GM19455 (cell line): ENCODE measurements at regions not wholly inside any gene's neighbourhood (a gene's known extent, or its start where the extent isn't known, plus 50 kb on each side); places are given as distances from the start of the nearest gene placed in this dataset.
"Not testable (repeated sequence)": the region's sequence is repeated elsewhere in the genome, so short reads cannot be mapped to it uniquely, and the experiment has no call there.

ENCODE experiments used
- ATAC-seq: cut with Tn5 transposase; IDR thresholded peaks from one replicate; pipeline ENCODE4 v1.9.1; 2021; ENCODE audit not compliant: unreplicated experiment

DNA sequence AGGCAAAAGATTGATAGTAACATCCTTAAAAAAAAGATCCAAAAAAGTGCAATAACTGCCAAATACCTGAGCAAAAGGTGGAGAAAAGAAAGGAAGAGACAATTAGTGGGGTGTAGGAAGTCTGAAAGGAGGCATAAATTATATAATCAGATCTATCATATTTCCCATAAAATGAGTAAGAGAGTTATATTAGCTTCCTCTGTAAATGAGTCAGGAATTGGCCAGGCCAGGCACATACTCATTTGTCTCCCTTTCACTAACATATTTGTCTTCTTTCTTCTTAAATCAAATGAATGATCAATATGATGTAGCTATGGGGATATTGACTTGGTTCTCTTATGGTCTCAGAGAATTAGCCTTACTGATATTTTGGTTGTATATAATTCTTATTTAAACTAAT lies 292.3 kb upstream of the CADM2 start:
- ATAC-seq = no peak

DNA sequence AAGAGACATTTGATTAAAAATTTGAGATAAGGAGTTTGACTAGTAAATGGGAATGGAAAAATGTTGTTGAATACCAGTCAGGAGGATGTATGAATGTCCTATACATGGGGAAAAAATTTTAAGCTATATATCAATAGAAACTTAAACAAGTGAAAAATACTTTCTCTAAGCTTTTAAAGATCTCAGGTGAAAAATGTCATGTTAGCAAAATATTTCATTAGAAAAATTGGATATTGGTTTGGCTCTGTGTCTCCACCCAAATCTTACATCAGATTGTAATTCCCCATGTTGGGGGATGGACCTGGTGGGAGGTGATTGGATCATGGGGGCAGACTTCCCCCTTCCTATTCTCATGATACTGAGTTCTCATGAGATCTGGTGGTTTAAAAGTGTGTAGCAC lies 279.6 kb upstream of the CADM2 start:
- ATAC-seq = no peak

DNA sequence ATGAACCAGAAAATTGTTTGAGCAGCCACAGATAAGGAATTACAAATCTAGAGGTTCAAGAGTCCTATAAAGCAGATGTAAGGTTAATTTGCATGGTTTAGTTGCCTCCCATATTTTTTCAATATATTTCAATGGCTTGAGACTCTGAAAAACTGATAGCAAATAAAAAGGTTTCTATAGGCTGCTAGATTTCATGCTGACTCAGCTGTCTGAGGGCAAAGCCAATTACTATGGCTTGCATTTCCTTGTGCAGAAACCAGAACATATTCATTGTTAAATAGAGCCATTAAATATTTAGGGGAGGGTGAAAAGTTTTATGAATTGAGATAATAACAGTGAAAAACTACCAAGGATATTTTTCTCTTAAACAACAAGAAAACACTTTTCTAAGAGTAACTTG lies 278.1 kb upstream of the CADM2 start:
- no peak for ATAC-seq

DNA sequence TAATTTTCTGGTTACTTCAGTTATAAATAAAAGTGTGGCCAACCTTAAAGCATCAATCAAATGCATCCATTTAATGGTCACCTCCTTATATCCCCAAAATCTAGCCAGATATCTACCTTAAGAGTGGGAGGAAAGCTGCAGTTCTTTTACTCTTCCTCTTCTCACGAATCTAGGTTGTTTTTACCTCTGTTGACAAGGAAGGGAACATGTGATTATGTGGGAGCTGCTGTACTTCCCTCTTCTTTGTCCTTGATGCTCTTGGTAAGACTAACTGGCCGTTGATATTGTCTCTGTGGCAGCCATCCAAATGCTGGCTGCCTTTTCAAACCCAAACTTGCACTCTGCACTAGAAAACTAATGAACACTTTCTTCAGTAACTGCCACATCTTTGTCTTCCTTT lies 275.3 kb upstream of the CADM2 start:
- no peak for ATAC-seq

DNA sequence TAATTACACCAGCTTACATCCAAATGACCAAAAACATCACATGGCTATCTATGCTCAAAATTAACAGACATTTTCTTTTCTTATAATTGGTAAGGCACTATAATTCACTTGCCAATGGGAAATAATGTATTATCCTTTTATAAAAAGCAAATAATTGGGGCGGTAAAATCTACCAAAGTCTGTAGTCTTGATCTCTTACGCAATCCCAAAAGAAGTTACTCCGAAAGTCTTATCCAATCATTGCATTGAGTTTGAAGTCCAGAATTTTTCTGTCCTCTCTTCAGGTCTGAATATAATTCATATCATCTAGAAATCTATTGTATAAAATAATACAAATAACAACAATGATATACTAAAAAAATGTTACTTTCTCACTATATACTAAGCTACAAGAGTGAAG lies 273.3 kb upstream of the CADM2 start:
- ATAC-seq = no peak

DNA sequence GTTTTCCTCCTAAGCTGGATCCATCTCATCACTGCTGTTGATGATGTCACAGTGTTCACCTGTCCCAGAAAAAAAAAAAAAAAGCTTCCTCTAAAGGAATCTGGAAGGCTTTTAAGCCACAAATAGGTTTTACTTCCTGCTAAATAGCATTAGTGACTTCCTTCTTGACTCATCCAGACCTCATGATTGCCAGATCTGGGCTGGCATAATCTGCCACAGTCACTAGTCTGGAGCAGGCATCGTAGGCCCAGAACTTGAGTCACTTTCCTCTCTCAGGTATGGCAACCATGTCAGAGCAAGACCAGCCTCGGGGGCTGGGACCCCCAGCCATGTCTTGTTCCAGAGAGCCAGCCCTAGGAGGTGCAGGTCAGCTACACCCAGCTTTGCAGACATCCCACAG lies 266.5 kb upstream of the CADM2 start:
- ATAC-seq = no peak

DNA sequence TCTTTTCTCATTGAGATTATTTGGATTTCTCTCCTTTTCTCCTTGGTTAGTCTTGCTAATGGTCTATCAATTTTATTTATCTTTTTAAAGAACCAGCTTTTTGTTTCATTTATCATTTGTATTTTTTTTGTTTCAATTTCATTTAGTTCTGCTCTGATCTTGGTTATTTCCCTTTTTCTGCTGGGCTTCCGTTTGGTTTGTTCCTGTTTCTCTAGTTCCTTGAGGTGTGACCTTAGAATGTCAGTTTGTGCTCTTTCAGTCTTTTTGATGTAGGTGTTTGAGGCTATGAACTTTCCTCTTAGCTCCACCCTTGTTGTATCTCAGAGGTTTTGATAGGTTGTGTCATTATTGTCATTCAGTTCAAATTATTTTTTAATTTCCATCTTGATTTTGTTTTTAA lies 248.5 kb upstream of the CADM2 start:
- ATAC-seq = not testable (repeated sequence)

DNA sequence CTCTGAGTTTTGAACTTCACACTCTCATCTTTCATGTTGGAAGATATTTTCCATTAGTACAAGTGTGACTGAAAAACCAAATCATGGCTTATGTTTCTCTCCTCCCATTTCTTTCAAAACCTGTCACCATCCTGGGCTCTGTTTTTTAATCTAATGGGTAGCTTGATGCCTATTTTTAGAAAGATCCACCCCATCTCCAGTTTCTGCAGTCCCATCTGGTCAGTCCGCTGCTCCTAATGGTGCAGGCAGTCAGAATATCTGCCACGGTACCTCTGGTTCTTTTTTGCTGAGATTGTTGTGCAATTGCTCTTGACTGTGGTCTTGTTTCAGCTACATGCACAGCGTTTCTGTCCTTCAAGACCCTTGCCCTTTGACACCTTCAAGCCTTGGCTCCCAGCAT lies 240.9 kb upstream of the CADM2 start:
- no peak for ATAC-seq

DNA sequence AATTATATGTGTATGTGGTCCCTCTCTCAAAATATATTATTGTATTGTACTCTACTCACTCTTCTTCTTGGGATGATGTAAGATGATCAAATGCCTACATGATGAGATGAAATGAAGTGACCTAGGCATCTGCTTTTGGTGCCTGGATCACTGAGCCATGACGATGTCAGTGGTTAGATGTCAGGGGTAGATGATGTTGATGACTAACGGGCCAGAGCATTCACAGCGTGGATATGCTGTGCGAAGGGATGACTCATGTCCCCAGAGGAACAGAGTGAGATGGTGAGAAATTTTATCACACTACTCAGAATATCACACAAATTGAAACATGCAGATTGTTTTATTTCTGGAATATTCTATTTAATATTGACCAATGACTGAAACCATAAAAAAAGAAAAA lies 233.9 kb upstream of the CADM2 start:
- no peak for ATAC-seq

DNA sequence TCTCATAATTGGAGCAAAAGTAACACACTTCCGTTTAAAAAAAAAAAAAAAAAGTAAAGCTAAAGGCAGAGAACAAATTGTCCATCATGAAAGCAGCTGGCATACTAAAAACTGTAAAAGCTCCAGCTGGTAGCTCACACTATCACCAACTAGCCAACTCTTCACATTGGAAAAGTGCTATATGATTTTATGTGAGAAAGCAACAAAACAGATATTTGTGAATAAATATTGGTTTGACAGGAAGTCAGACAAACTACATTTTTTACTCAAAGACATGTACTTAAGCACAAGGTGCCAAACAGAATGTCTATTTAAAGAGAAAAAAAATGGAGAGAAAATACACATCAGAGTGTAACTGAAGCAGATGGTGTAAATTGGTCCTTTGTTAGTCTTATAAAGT lies 231.2 kb upstream of the CADM2 start:
- no peak for ATAC-seq

DNA sequence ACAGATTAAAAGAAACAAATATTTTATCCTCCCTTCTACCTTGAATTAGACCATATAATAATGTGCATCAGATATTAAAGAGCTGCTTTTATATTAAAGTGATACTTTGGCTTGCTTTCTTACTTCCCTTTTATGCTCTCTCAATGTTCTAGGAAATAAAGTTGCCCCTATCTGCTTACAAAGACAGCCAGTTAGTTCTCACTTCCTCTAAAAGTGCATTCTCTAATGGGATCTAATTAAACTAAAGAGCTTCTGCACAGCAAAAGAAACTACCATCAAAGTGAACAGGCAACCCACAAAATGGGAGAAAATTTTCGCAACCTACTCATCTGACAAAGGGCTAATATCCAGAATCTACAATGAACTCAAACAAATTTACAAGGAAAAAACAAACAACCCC lies 224.1 kb upstream of the CADM2 start:
- ATAC-seq = not testable (repeated sequence)

DNA sequence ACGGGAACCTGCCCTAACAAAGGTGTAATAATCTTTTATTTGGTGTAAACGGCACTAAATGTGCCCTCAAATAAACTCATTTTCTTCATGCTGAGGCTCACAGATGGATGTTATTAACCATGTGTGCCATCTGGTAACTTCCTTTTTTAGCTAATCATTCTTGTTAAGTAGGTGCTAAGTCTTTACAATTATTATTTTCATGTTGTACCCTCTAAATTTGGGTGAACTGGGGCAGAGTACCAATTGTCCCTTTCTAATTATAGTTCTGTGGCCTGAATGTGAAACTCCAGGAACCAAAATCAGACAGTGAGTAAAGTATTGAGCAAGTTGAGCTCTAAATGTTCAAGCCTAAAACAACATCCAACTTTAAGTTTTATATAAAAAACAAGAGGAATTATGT lies 220.7 kb upstream of the CADM2 start:
- no peak for ATAC-seq

DNA sequence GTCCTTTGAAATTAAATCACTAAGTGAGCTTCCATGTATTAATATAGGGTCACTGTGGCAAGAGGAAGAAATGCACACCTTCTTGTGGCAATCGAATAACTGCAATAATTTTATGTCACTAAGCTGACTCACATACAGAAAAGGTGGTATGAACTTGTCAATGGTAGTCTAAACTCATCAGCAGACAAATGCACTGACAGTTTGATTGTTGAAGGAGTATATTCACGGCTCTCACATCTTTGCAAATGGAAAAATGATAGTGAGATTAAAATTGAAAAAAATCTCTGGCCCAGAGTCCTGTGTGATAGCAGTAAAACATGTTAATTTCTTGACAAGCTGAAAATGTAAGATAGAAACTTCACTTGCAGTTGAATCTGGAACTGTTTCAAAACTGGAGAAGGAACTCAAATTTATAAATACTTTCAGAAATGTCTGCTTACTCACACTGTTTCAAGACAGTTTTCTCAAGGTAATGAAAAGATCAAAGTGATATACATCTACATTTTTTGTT lies 215.8 kb upstream of the CADM2 start:
- no peak for ATAC-seq

DNA sequence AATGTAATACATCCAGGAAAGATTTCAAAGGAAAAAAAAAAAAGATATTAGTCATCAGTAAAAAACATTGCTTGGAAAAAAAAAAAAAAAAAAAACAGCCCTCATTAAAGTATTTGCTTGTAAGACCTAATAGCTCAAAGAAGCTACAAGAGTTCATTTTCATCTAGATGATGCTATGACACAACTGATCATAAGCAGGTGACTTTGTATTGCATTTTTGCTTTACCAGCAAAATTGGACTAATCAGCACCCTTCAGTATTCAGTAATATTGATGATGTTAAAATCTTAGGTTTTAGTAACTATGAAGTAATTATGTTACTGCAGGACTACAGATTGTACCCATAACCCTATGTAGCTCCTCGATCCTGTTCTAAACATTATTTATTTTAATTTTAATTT lies 214.7 kb upstream of the CADM2 start:
- ATAC-seq = no peak

DNA sequence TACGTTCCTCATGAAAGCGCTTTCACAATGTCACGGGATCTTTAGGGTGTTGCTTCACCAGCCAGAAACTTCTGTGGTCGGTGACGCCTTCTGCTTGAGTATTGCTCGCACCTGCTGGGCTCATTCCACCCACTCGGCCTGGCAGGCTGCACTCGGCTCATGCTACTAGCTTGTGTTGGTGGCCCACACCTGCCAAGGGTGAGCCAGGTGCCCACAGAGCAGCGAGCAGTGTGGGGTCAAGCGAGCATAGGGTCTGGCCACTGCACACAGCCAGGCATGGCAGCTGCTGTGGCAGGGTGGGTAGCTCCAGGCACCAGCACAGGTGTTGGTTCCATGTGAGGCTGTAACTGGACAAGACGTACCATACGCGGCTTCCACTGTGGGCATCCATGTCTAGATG lies 202.9 kb upstream of the CADM2 start:
- no peak for ATAC-seq

DNA sequence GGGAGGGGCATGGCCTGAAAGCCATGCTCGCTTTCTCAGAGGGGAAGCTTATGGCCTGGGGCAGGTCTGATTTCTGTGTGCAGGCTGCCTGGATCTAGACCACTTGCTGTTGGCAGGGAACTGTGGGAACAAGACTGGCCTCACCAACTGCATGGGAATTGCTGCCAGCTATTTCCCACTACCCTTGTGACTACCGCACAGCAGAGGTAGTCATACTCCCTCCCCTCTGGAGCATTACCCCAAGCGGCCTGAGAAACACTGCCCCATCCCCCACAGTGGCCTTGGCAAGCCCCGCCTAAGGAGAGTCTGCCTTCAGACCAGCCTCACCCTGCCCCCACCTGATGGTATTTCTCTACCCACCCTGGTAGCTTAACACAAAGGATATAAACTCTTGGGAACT lies 199.4 kb upstream of the CADM2 start:
- no peak for ATAC-seq

DNA sequence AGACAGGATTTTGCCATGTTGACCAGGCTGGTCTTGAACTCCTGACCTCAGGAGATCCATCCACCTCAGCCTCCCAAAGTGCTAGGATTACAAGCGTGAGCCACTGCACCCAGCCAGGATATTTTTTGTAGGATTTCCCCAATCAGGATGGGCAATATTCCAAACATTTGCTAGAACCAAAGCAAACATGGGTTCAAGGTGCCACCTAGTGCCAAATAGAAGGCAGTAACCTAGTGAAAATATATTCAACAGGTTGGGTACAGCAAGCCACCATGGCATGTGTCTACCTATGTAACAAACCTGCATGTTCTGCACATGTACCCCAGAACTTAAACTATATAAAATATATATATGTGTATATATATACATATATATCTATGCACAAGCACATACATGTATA lies 185.9 kb upstream of the CADM2 start:
- no peak for ATAC-seq

DNA sequence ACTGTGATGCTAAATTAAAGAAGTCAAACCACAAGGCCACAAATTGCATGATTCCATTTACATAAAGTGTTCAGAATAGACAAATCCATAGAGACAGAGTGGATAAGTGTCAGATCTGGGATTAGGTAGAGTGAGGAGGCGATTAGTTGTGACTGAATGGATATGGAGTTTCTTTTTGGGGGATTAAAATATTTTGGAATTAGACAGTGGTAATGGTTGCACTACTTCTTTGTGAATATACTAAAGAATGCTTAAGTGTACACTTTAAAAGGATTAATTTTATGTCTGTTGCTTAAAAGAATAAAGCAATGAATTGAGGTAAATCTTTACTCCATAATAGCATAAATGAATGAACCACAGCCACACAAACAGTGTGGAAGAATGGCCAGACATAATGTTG lies 175.5 kb upstream of the CADM2 start:
- no peak for ATAC-seq

DNA sequence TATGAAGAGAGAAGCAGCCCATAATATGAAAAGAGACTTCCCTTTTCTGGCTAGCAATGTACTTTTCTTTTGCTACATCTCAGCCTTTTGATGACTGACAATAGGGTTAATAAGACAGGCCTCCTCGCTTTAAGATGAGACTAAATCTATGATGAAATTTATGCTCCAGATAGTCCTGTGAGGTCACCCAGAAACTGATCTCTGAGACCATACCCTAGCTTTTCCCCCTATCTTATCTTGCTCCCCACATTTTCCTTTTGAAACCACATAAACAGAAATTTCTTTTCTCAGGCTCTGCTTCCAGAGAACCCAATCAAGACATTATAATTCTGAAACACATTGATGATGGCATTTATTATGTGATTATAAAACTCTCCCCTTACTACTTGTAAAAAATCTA lies 168.8 kb upstream of the CADM2 start:
- no peak for ATAC-seq

DNA sequence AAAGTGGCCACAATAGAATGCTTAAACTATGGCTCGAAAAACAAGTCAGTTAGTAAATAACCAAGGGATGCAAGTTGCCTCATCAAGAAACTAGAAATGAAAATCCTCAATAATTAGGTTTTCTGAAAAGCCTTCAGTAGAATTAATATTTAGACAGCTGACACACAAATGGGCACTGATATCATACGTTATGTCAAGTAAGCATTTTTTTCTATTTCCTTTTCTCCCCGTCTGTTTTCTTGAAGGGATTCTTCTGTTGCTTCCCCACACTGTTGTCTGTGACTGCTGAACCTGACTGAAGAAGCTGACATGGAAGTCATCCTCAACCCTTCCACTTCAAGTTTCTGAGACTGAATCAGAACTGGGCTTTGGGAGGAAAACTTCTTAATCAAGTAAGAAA lies 151.8 kb upstream of the CADM2 start:
- no peak for ATAC-seq

DNA sequence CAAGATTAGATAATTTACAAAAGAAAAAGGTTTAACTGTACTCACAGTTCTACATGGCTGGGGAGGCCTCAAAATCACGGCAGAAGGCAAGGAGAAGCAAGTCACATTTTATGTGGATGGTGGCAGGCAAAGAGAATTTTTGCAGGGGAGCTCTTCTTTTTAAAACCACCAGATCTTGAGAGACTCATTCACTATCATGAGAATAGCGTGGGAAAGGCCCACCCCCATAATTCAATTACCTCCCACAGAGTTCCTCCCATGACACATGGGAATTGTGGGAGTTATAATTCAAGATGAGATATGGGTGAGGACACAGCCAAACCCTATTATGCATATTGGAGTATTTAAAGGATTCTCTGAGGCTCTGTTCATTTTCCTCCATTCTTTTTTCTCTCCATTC lies 138.7 kb upstream of the CADM2 start:
- ATAC-seq = no peak

DNA sequence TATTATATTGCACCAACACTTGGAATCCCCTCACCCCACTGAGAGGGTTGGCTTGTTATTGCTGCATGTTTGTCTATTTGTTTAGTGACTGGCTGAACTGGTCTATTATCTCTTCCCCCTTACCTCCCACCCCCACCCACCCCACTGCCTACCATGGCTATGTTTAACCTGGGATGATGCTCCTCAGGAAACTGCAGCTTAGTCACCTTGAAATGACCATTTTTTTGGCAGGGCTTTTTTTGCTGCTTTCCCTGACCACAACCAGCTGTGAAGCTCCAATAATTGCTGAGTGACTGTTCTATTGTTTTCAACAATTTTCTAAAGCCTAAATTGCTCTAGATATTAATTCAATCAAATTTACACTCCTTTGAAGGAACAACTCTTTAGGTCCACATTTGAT lies 137.9 kb upstream of the CADM2 start:
- ATAC-seq = no peak

DNA sequence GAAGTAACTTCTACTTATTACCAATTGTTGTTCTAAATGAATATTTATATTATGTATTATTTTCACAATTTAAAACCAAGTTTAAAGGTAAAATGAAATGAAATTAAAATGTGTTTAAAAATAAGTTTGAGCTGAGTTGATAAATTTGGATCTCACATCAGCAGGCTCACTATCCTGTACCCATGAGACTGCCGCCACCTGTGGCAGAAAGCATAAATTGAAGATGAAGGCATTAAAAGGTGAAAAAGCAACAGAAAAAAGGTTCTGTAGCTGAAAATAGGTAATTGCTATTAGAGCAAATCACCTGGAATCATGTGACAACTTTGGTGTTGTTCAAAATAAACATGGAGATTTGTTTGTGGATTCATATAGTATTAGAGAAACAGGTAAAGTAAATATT lies 133.0 kb upstream of the CADM2 start:
- ATAC-seq = no peak

DNA sequence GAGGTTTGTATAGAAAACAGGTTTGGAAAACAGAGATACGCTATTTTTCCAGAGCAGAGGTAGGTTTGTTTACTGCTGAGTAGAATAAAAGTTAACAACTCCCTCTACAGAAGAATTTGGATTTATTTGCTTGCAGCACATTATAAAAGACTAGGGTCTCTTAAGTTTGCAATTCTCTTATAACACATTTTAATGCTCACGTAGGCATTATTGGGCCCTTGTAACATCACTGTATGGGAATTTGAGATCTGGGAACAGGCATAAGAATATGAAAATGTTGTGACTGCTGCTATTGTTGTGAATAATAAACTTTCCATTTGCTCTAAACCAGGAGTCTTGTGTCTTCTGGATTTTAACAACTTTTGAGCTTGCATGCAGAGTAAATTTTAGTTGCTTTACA lies 128.3 kb upstream of the CADM2 start:
- ATAC-seq = no peak
